Endothelial cell of umbilical vein (primary cell): ENCODE measurements at regions not wholly inside any gene's neighbourhood (a gene's known extent, or its start where the extent isn't known, plus 50 kb on each side); places are given as distances from the start of the nearest gene placed in this dataset.

Source experiments
- BruUV-seq: library from RNA; stranded (reverse); fragments of 400-500 nt; replicated peaks from 2 replicates; lab custom pipeline; 2021; lab: Mats Ljungman, UMichigan
- CTCF ChIA-PET: fragments of 300-600, 350-600 bp; sonication (Branson Sonifier 250); formaldehyde crosslinking; loops from one replicate; lab custom pipeline; 2021; ENCODE audit warnings: antibody characterized with exemption, inconsistent platforms; lab: Charles Lee
- POLR2A ChIA-PET: fragments of 300-600, 350-600 bp; sonication (Branson Sonifier 250); formaldehyde crosslinking; loops from one replicate; lab custom pipeline; 2021; ENCODE audit warnings: antibody characterized with exemption, inconsistent platforms; lab: Charles Lee
- DNase-seq: peaks from one replicate; pipeline ENCODE4 v3.0.0-alpha.2; 2011; ENCODE audit warnings: low read depth, low spot score
- FAIRE-seq: peaks from 2 replicates; lab custom pipeline; 2011; peaks lifted over from hg19 to GRCh38; lab: Jason Lieb, UNC
- H2AFZ ChIP-seq: 2 replicates; pipeline ENCODE4 v1.6.0; 2012; ENCODE audit warnings: low read depth, low read length, control low read depth, inconsistent platforms
- H3K27ac ChIP-seq: 2 replicates; pipeline ENCODE4 v1.5.1; 2011; ENCODE audit warnings: low read depth, mild to moderate bottlenecking, control low read depth, low read length, moderate library complexity; ENCODE audit not compliant: insufficient read depth
- H3K27me3 ChIP-seq, 2 experiments: 2 replicates each; pipeline versions ENCODE4 v1.6.0 to v1.6.1; 2011; ENCODE audit warnings: low read length in 2 of 2, mixed read lengths in 1 of 2; ENCODE audit not compliant: control insufficient read depth in 2 of 2, insufficient read depth in 2 of 2
- H3K36me3 ChIP-seq, 2 experiments: 2 replicates in 1 of 2; 3 replicates in 1 of 2; pipeline ENCODE4 v1.5.1; 2011; ENCODE audit warnings: low read length in 2 of 2, mild to moderate bottlenecking in 1 of 2, moderate library complexity in 1 of 2; ENCODE audit not compliant: control insufficient read depth in 2 of 2, insufficient read depth in 2 of 2; ENCODE audit errors: extremely low read depth in 1 of 2
- H3K4me1 ChIP-seq: 3 replicates; pipeline ENCODE4 v1.5.1; 2011; ENCODE audit warnings: mild to moderate bottlenecking, low read length; ENCODE audit not compliant: control insufficient read depth, insufficient read depth; ENCODE audit errors: extremely low read depth
- H3K4me2 ChIP-seq: 2 replicates; pipeline ENCODE4 v1.6.1; 2011; ENCODE audit warnings: low read length, control low read depth, mixed read lengths; ENCODE audit not compliant: insufficient read depth
- H3K4me3 ChIP-seq, 3 experiments: fragments of 200-600 bp in 1 of 3; sonication (generic), shearing (Covaris generic) in 1 of 3; replicated peaks in 1 of 3; 2 replicates each; pipeline ENCODE4 v1.5.1; 2011 to 2016; ENCODE audit warnings: control low read depth in 3 of 3, low read length in 3 of 3, mild to moderate bottlenecking in 2 of 3, inconsistent platforms in 1 of 3, low read depth in 1 of 3, moderate library complexity in 1 of 3; ENCODE audit not compliant: insufficient read depth in 1 of 3
- H3K79me2 ChIP-seq: 2 replicates; pipeline ENCODE4 v1.6.0; 2012; ENCODE audit warnings: low read length, inconsistent platforms; ENCODE audit not compliant: control insufficient read depth, insufficient read depth
- H3K9ac ChIP-seq: replicated peaks from 2 replicates; pipeline ENCODE3; 2011; ENCODE audit warnings: low read length, control low read depth; ENCODE audit not compliant: insufficient read depth; ENCODE audit errors: extremely low read depth
- H3K9me1 ChIP-seq: replicated peaks from 3 replicates; pipeline ENCODE4 v1.6.0; 2011; ENCODE audit warnings: mild to moderate bottlenecking, low read length; ENCODE audit not compliant: control insufficient read depth, insufficient read depth; ENCODE audit errors: extremely low read depth
- H3K9me3 ChIP-seq: replicated peaks from 2 replicates; pipeline ENCODE4 v1.5.1; 2012; ENCODE audit warnings: low read length, inconsistent platforms; ENCODE audit not compliant: control insufficient read depth, insufficient read depth
- H4K20me1 ChIP-seq: replicated peaks from 2 replicates; pipeline ENCODE3; 2011; ENCODE audit warnings: mild to moderate bottlenecking, low read length; ENCODE audit not compliant: control insufficient read depth, insufficient read depth; ENCODE audit errors: extremely low read depth
- CTCF ChIP-seq, 2 donors: IDR thresholded peaks; 1 replicate in 1 of 2; 2 replicates in 1 of 2; pipeline ENCODE4 v1.5.1; 2011; ENCODE audit warnings: low read length in 2 of 2, mild to moderate bottlenecking in 2 of 2, moderate library complexity in 2 of 2, control low read depth in 1 of 2, inconsistent platforms in 1 of 2, low read depth in 1 of 2; ENCODE audit not compliant: insufficient read depth in 1 of 2; ENCODE audit errors: extremely low read depth in 1 of 2
- EZH2 ChIP-seq: IDR thresholded peaks from 2 replicates; pipeline ENCODE4 v1.6.1; 2012; ENCODE audit warnings: borderline replicate concordance, low read depth, mild to moderate bottlenecking, moderate library complexity, low read length, inconsistent platforms; ENCODE audit not compliant: severe bottlenecking
- FOS ChIP-seq: IDR thresholded peaks from 2 replicates; pipeline ENCODE4 v1.6.1; 2011; ENCODE audit warnings: mild to moderate bottlenecking, low read length, moderate library complexity, borderline replicate concordance; ENCODE audit not compliant: insufficient read depth
- GATA2 ChIP-seq: IDR thresholded peaks from 2 replicates; pipeline ENCODE4 v1.7.0; 2011; ENCODE audit warnings: low read depth, mild to moderate bottlenecking, moderate library complexity, mixed read lengths, low read length; ENCODE audit not compliant: insufficient read length, insufficient read depth
- JUN ChIP-seq: IDR thresholded peaks from 2 replicates; pipeline ENCODE4 v1.6.1; 2011; ENCODE audit warnings: borderline replicate concordance, low read depth; ENCODE audit not compliant: insufficient read length, insufficient read depth
- MAX ChIP-seq: IDR thresholded peaks from 2 replicates; pipeline ENCODE4 v1.6.1; 2011; ENCODE audit not compliant: insufficient read depth, insufficient read length
- MYC ChIP-seq: IDR thresholded peaks from one replicate; pipeline ENCODE4 v1.6.1; 2011; ENCODE audit warnings: mild to moderate bottlenecking, low read depth, low read length
- POLR2A ChIP-seq: IDR thresholded peaks from 2 replicates; pipeline ENCODE4 v1.6.1; 2012; ENCODE audit warnings: low read depth, mild to moderate bottlenecking, control low read depth, low read length
- POLR2AphosphoS5 ChIP-seq: IDR thresholded peaks from 2 replicates; pipeline ENCODE4 v1.6.1; 2012; ENCODE audit warnings: low read depth, mild to moderate bottlenecking, control low read depth, low read length, moderate library complexity; ENCODE audit not compliant: insufficient read depth
- dilution Hi-C: fragments of 300-500 bp; cut with MboI; formaldehyde crosslinking; loops from one replicate; pipeline ENCODE4 v1.15.0; 2019; ENCODE audit warnings: low sequenced_read_pairs; ENCODE audit not compliant: extremely low pct_ligation_motif_present
- intact Hi-C: fragments of 100-400 bp; cut with micrococcal nuclease; formaldehyde crosslinking; loops from one replicate; pipeline ENCODE4 v1.10.0; 2022

- no peak for FAIRE-seq
- BruUV-seq = no TSS peak
- H3K4me1 ChIP-seq = no peaks in the 10 kb centered on the region
- no peaks in the 10 kb centered on the region for H3K9me1 ChIP-seq
- no peak for DNase-seq
- dilution Hi-C loops = no loop called here
- H3K27ac ChIP-seq = no peak overlapping the region
- no peaks in the 10 kb centered on the region for H3K9me3 ChIP-seq
- intact Hi-C loops = no loop called here
- no peak overlapping the region for H2AFZ ChIP-seq
- ChIA-PET POLR2A (no interaction called here), CTCF (interaction anchor here (1.0 kb wide), 1 partner anchor 11 kb away, joined by 3 read pairs; no protein-coding TSS in a partner anchor)
- H4K20me1 ChIP-seq = no peaks in the 10 kb centered on the region
- no peak overlapping the region for H3K4me2 ChIP-seq
- no peaks in the 10 kb centered on the region for H3K36me3 ChIP-seq
- H3K4me3 ChIP-seq = no peak overlapping the region
- H3K79me2 ChIP-seq = no peaks in the 10 kb centered on the region
- no peaks in the 10 kb centered on the region for H3K27me3 ChIP-seq
- no peak overlapping the region for H3K9ac ChIP-seq
- TF ChIP-seq MAX (no peak), POLR2AphosphoS5 (no peak), MYC (no peak), POLR2A (no peak), JUN (no peak), GATA2 (no peak), CTCF (IDR thresholded peaks at IDR 0.05; ENCODE audit: extremely low read depth in 1 of 2, insufficient read depth in 1 of 2, low read depth in 1 of 2, low read length in 2 of 2) (no peak), EZH2 (no peak), FOS (no peak)
Observed at GRCh38 chrX:79259073-79259689, 108.0 kb downstream of the ITM2A start.
